DND-41 (cell line): ENCODE measurements at regions not wholly inside any gene's neighbourhood (a gene's known extent, or its start where the extent isn't known, plus 50 kb on each side); places are given as distances from the start of the nearest gene placed in this dataset.

Experiments used
- ATAC-seq: fragments of 200-7000 bp; cut with Tn5 transposase; 3 replicates; pipeline ENCODE4 v1.9.1; 2021; ENCODE audit warnings: low read depth; ENCODE audit not compliant: insufficient read depth
- DNase-seq: peaks from one replicate; pipeline ENCODE4 v3.0.0-alpha.2; 2020
- H2AFZ ChIP-seq: 2 replicates; pipeline ENCODE4 v1.6.0; 2012; ENCODE audit warnings: low read depth, low read length
- H3K27ac ChIP-seq: 2 replicates; pipeline ENCODE4 v1.5.1; 2012; ENCODE audit warnings: low read length, inconsistent platforms
- H3K27me3 ChIP-seq: fragments of 200-600 bp; sonication (generic); 2 replicates; pipeline ENCODE4 v1.6.0; 2012; ENCODE audit warnings: low read length, mild to moderate bottlenecking, inconsistent platforms; ENCODE audit not compliant: insufficient read depth, poor library complexity
- H3K36me3 ChIP-seq: 2 replicates; pipeline ENCODE4 v1.5.1; 2012; ENCODE audit warnings: low read length, inconsistent platforms; ENCODE audit not compliant: insufficient read depth
- H3K4me1 ChIP-seq: 2 replicates; pipeline ENCODE4 v1.5.1; 2012; ENCODE audit warnings: mild to moderate bottlenecking, low read length; ENCODE audit not compliant: insufficient read depth
- H3K4me2 ChIP-seq: 2 replicates; pipeline ENCODE4 v1.6.0; 2012; ENCODE audit warnings: mild to moderate bottlenecking, moderate library complexity, low read length, inconsistent platforms; ENCODE audit not compliant: insufficient read depth
- H3K4me3 ChIP-seq, 2 experiments: fragments of 200-600 bp in 1 of 2; shearing (Covaris generic) in 1 of 2; 2 replicates each; pipeline ENCODE4 v1.5.1; 2012 to 2016; ENCODE audit warnings: inconsistent platforms in 2 of 2, low read length in 2 of 2, mild to moderate bottlenecking in 2 of 2, low read depth in 1 of 2, moderate library complexity in 1 of 2
- H3K79me2 ChIP-seq: 2 replicates; pipeline ENCODE4 v1.6.0; 2012; ENCODE audit warnings: low read length, inconsistent platforms; ENCODE audit not compliant: insufficient read depth
- H3K9ac ChIP-seq: 2 replicates; pipeline ENCODE4 v1.6.0; 2012; ENCODE audit warnings: low read depth, mild to moderate bottlenecking, inconsistent platforms, low read length, moderate library complexity
- H3K9me3 ChIP-seq: 2 replicates; pipeline ENCODE4 v1.5.1; 2012; ENCODE audit warnings: low read length, moderate library complexity, mild to moderate bottlenecking, inconsistent platforms; ENCODE audit not compliant: insufficient read depth, severe bottlenecking
- H4K20me1 ChIP-seq: 2 replicates; pipeline ENCODE4 v1.6.0; 2012; ENCODE audit warnings: low read length; ENCODE audit not compliant: insufficient read depth
- CTCF ChIP-seq: IDR thresholded peaks from 2 replicates; pipeline ENCODE4 v1.5.1; 2012; ENCODE audit warnings: borderline replicate concordance, low read length, moderate library complexity, mild to moderate bottlenecking; ENCODE audit not compliant: poor library complexity, severe bottlenecking; ENCODE audit errors: extremely low read depth
- EZH2 ChIP-seq: IDR thresholded peaks from 3 replicates; pipeline ENCODE4 v1.6.1; 2012; ENCODE audit warnings: borderline replicate concordance, low read depth, mild to moderate bottlenecking, moderate library complexity, low read length, inconsistent platforms; ENCODE audit not compliant: severe bottlenecking

DNA sequence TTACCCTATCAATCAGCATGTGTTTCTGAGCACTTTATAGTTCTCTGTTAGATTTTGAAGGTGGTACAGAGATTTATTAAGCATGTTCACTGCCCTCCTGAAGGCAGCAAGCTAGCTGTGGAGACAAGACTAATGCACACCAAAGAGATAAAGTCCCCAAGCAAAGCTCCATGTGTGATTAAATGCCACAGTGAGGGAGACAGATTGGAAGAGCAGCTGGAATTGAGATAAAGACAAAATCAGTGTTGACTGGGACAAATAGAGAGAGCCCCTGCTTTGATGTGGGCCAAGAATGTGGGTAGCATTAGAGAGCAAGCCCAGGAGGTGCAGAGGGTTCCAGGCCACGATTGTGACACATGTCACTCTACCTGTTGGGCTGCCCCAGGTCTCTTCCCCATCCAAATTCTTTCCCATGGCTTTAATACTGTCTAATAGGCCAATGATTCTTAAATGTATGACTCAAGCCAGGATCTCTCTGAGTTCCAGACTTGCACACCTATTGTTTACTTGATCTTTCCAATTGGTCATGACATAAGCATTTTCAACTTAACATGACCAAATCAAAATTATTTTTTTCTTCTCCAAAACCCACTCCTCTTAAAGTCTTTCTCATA lies 60.1 kb upstream of the ZC3H12C start:
- Histone ChIP-seq H4K20me1 (no peaks in the 10 kb centered on the region), H3K4me3 (no peak overlapping the region), H3K79me2 (no peaks in the 10 kb centered on the region), H3K27me3 (no peaks in the 10 kb centered on the region), H3K27ac (no peak overlapping the region), H2AFZ (no peak overlapping the region), H3K4me1 (no peaks in the 10 kb centered on the region), H3K4me2 (no peak overlapping the region), H3K9ac (no peak overlapping the region), H3K9me3 (no peaks in the 10 kb centered on the region), H3K36me3 (no peaks in the 10 kb centered on the region)
- no peak for DNase-seq
- no peak for TF ChIP-seq CTCF
- TF ChIP-seq EZH2 = no peak
- ATAC-seq = no peak

GRCh38 chr11:110034806-110035205 lies 58.4 kb upstream of the ZC3H12C start:
- Histone ChIP-seq H3K4me1 (no peaks in the 10 kb centered on the region), H3K4me2 (no peak overlapping the region), H3K36me3 (no peaks in the 10 kb centered on the region), H4K20me1 (no peaks in the 10 kb centered on the region), H3K4me3 (no peak overlapping the region), H3K27ac (no peak overlapping the region), H2AFZ (no peak overlapping the region), H3K9me3 (no peaks in the 10 kb centered on the region), H3K27me3 (no peaks in the 10 kb centered on the region), H3K79me2 (no peaks in the 10 kb centered on the region), H3K9ac (no peak overlapping the region)
- TF ChIP-seq EZH2 = no peak
- TF ChIP-seq CTCF = no peak
- ATAC-seq = no peak
- DNase-seq = no peak

- TF ChIP-seq EZH2 = no peak
- Histone ChIP-seq H3K79me2 (no peaks in the 10 kb centered on the region), H3K4me2 (no peak overlapping the region)
These were observed 57.8 kb upstream of the ZC3H12C start for GRCh38 chr11:110035357-110035756.

GRCh38 chr11:110038201-110038600 lies 55.0 kb upstream of the ZC3H12C start:
- Histone ChIP-seq H3K27me3 (no peaks in the 10 kb centered on the region), H2AFZ (no peak overlapping the region), H3K27ac (no peak overlapping the region), H3K4me3 (no peak overlapping the region), H3K79me2 (no peaks in the 10 kb centered on the region), H3K36me3 (no peaks in the 10 kb centered on the region), H3K4me1 (no peaks in the 10 kb centered on the region), H3K4me2 (no peak overlapping the region), H3K9ac (no peak overlapping the region), H4K20me1 (no peaks in the 10 kb centered on the region), H3K9me3 (no peaks in the 10 kb centered on the region)
- DNase-seq = no peak
- TF ChIP-seq CTCF = no peak
- no peak for TF ChIP-seq EZH2
- no peak for ATAC-seq

More at GRCh38 chr11:110035357-110035756, 57.8 kb upstream of the ZC3H12C start:
- Histone ChIP-seq H2AFZ (no peak overlapping the region), H3K9me3 (no peaks in the 10 kb centered on the region), H3K27ac (no peak overlapping the region), H3K9ac (no peak overlapping the region), H3K4me3 (no peak overlapping the region), H4K20me1 (no peaks in the 10 kb centered on the region), H3K4me1 (no peaks in the 10 kb centered on the region), H3K27me3 (no peaks in the 10 kb centered on the region), H3K36me3 (no peaks in the 10 kb centered on the region)
- ATAC-seq (no peak), DNase-seq (no peak)
